ENCODE measurements at regions not wholly inside any gene's neighbourhood (a gene's known extent, or its start where the extent isn't known, plus 50 kb on each side); places are given as distances from the start of the nearest gene placed in this dataset.

- Histone ChIP-seq H3K4me2 (no peak overlapping the region), H3K4me1 (ENCODE audit: insufficient read depth) (no peaks in the 10 kb centered on the region), H3K27me3 (no peaks in the 10 kb centered on the region), H3K79me2 (no peaks in the 10 kb centered on the region), H3K36me3 (replicated peaks; ENCODE audit: insufficient read depth, low read depth) (no peaks in the 10 kb centered on the region), H2AFZ (no peak overlapping the region), H3K4me3 (no peak overlapping the region), H3K9me3 (ENCODE audit: low read depth) (no peaks in the 10 kb centered on the region), H3K9me2 (replicated peaks; ENCODE audit: insufficient read depth) (no peaks in the 10 kb centered on the region), H4K20me1 (ENCODE audit: insufficient read depth, poor library complexity, severe bottlenecking) (no peaks in the 10 kb centered on the region), H3K27ac (no peak overlapping the region)
- WGBS (ENCODE audit: low lambda C conversion rate, missing lambda C conversion rate), result 96% methylated on average over 1 of the region's 1 CpG
- no peak for DNase-seq (ENCODE audit: low spot score)
- no peak for TF ChIP-seq CTCF (IDR thresholded peaks at IDR 0.05; ENCODE audit: poor library complexity)
- no peak for TF ChIP-seq EZH2phosphoT487 (IDR thresholded peaks at IDR 0.05; ENCODE audit: low read depth, severe bottlenecking, unreplicated experiment)
Observed at GRCh38 chr2:152974146-152974545, 255.7 kb downstream of the ARL6IP6 start.

- Histone ChIP-seq H3K4me2 (no peak overlapping the region), H3K27ac (no peak overlapping the region), H3K27me3 (no peaks in the 10 kb centered on the region), H3K9me3 (ENCODE audit: low read depth) (no peaks in the 10 kb centered on the region), H3K4me3 (no peak overlapping the region), H2AFZ (no peak overlapping the region), H3K9me2 (replicated peaks; ENCODE audit: insufficient read depth) (no peaks in the 10 kb centered on the region), H3K79me2 (no peaks in the 10 kb centered on the region), H4K20me1 (ENCODE audit: insufficient read depth, poor library complexity, severe bottlenecking) (no peaks in the 10 kb centered on the region), H3K4me1 (ENCODE audit: insufficient read depth) (no peaks in the 10 kb centered on the region), H3K36me3 (replicated peaks; ENCODE audit: insufficient read depth, low read depth) (no peaks in the 10 kb centered on the region)
- TF ChIP-seq EZH2phosphoT487 (IDR thresholded peaks at IDR 0.05; ENCODE audit: low read depth, severe bottlenecking, unreplicated experiment) (no peak), CTCF (IDR thresholded peaks at IDR 0.05; ENCODE audit: poor library complexity) (no peak), EZH2 (IDR thresholded peaks at IDR 0.05; ENCODE audit: borderline replicate concordance) (no peak)
- DNase-seq (ENCODE audit: low spot score), result no peak
- whole genome bisulfite sequencing (ENCODE audit: low lambda C conversion rate, missing lambda C conversion rate), result 85% methylated on average over 1 of the region's 1 CpG
Observed at GRCh38 chr2:152971685-152972084, 253.3 kb downstream of the ARL6IP6 start.

- H3K9me3 ChIP-seq (ENCODE audit: low read depth), result no peaks in the 10 kb centered on the region
- H3K4me1 ChIP-seq (ENCODE audit: insufficient read depth), result no peaks in the 10 kb centered on the region
- no peaks in the 10 kb centered on the region for H3K9me2 ChIP-seq (replicated peaks; ENCODE audit: insufficient read depth)
- H3K36me3 ChIP-seq (replicated peaks; ENCODE audit: insufficient read depth, low read depth), result no peaks in the 10 kb centered on the region
- no peak overlapping the region for H2AFZ ChIP-seq
- no peak overlapping the region for H3K4me2 ChIP-seq
- WGBS (ENCODE audit: low lambda C conversion rate, missing lambda C conversion rate), result 75% methylated on average over 2 of the region's 2 CpGs
- TF ChIP-seq CTCF (IDR thresholded peaks at IDR 0.05; ENCODE audit: poor library complexity) (no peak), EZH2 (IDR thresholded peaks at IDR 0.05; ENCODE audit: borderline replicate concordance) (no peak), EZH2phosphoT487 (IDR thresholded peaks at IDR 0.05; ENCODE audit: low read depth, severe bottlenecking, unreplicated experiment) (no peak)
- no peaks in the 10 kb centered on the region for H3K79me2 ChIP-seq
- H4K20me1 ChIP-seq (ENCODE audit: insufficient read depth, poor library complexity, severe bottlenecking), result no peaks in the 10 kb centered on the region
- no peaks in the 10 kb centered on the region for H3K27me3 ChIP-seq
- no peak overlapping the region for H3K4me3 ChIP-seq
- H3K27ac ChIP-seq, result no peak overlapping the region
- DNase-seq (ENCODE audit: low spot score), result no peak
Observed at GRCh38 chr2:152962446-152962845, 244.0 kb downstream of the ARL6IP6 start.

GRCh38 chr2:152961351-152961750 is 242.9 kb downstream of the ARL6IP6 start:
- Histone ChIP-seq H3K4me1 (ENCODE audit: insufficient read depth) (no peaks in the 10 kb centered on the region), H3K27ac (no peak overlapping the region), H3K27me3 (no peaks in the 10 kb centered on the region), H4K20me1 (ENCODE audit: insufficient read depth, poor library complexity, severe bottlenecking) (no peaks in the 10 kb centered on the region), H3K79me2 (no peaks in the 10 kb centered on the region), H2AFZ (no peak overlapping the region), H3K36me3 (replicated peaks; ENCODE audit: insufficient read depth, low read depth) (no peaks in the 10 kb centered on the region), H3K9me3 (ENCODE audit: low read depth) (no peaks in the 10 kb centered on the region), H3K9me2 (replicated peaks; ENCODE audit: insufficient read depth) (no peaks in the 10 kb centered on the region), H3K4me2 (no peak overlapping the region), H3K4me3 (no peak overlapping the region)
- 78% methylated on average over 4 of the region's 4 CpGs for WGBS (ENCODE audit: low lambda C conversion rate, missing lambda C conversion rate)
- TF ChIP-seq CTCF (IDR thresholded peaks at IDR 0.05; ENCODE audit: poor library complexity) (no peak), EZH2phosphoT487 (IDR thresholded peaks at IDR 0.05; ENCODE audit: low read depth, severe bottlenecking, unreplicated experiment) (no peak), EZH2 (IDR thresholded peaks at IDR 0.05; ENCODE audit: borderline replicate concordance) (no peak)
- DNase-seq (ENCODE audit: low spot score), result no peak
